GM19455 (cell line): ENCODE measurements at regions not wholly inside any gene's neighbourhood (a gene's known extent, or its start where the extent isn't known, plus 50 kb on each side); places are given as distances from the start of the nearest gene placed in this dataset.

Source experiments
- ATAC-seq: cut with Tn5 transposase; IDR thresholded peaks from one replicate; pipeline ENCODE4 v1.9.1; 2021; ENCODE audit not compliant: unreplicated experiment

DNA sequence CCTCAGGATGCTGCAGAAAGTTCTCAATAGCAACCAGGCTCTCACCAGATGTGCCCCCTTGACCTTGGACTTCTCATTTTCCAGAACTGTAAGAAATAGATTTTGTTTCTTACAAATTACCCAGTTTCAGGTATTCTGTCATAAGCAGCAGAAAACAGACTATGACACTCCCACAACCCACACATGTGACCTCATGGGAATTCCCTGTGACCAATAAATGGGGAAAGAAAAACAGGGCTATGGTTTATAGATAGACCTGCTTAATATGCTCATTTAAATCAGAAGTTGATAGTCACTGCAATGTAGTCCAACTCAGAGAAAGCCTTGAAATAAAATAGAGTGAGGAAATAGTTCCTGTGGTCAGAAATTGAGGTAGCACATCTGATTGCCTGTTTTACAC, 380.9 kb upstream of the PTBP2 start:
- no peak for ATAC-seq

DNA sequence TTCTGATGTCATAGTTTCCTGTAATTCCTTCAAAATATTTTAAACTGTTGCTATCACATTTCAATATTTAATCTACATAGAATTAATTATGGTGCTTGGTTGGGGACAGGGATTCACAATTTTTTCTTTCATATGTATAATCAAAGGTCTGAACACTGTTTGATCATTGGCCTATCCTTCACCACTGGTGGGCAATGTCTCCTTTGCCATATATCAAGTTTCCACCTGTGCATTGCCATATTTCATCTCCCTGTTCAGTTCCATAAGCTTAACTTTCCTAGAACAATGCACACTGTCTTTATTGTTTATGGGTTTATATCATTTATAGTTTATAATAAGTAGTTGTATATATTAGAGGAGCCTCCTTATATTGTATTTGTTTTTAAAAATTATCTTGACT, 374.9 kb upstream of the PTBP2 start:
- ATAC-seq: no peak

DNA sequence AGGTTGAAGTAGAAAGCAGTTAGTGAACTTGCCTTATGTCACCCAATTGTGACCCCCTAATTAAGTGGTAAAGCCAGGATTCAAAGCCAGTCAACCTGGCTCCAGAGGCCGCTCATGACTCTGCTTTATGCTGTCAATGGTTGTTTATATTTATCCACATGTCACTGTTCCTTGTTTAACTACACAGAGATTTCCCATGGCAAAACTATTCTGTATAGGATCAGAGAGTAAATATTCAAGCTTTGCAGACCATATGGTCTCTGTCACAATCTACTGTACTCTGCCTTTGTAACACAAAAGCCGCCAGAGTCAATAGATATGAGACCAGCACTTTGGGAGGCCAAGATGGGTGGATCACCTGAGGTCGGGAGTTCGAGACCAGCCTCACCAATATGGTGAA, 371.7 kb upstream of the PTBP2 start:
- ATAC-seq: no peak

DNA sequence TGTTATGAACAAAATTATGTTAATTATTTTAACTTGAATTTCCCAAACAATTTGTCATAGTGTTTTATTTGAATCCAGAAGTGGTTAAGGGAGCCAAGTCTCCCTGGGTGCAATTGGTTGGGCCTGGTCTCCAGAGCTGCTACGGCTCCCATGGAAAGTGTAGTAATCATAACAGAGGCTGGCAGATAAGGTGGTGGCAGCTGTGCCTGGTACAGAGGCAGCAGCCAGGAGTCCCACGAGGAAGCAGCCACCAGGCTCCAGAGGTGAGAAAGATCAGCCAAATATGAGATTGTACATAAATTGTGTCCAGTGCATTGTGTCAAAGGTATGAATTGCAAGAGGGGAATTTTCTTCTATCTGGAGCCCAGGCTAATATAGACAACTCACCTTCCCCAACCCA, 368.9 kb upstream of the PTBP2 start:
- no peak for ATAC-seq

DNA sequence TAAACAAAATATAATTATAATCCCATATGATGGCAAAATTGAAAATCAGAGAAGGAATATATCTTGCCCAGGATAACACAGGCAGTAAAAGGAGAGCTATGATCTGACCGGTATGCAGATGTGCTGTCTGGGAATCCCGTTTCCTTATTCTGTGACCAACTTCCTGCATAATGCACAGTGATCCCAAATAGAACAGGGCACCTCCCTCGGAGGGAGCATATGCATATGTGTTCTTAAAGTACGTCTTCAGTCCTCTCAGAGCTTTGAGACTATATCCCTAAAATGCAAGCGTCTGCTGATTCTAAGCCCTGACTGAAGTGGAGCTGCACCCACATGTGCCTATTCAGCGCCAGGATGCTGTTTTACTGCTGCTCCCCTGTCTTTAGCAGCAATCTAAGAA, 366.1 kb upstream of the PTBP2 start:
- no peak for ATAC-seq

DNA sequence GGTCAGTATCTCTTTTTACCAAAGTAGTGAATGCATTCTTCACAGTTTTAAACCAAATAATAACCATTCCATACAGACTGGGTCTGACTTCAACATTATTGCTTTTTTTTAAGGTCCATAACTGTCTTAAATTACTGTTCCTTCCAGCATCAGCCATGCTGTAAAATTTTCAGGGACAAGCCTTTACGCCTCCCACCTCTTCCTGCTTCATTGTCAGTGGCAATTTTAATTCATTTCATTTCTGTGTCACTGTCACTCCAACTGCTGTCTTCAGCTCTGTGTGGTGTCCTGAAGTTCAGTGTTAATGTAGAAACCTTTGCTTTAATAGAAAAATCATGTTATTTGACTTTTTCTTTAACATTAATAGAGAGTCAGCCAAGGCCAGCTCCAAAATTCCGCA, 365.6 kb upstream of the PTBP2 start:
- no peak for ATAC-seq

DNA sequence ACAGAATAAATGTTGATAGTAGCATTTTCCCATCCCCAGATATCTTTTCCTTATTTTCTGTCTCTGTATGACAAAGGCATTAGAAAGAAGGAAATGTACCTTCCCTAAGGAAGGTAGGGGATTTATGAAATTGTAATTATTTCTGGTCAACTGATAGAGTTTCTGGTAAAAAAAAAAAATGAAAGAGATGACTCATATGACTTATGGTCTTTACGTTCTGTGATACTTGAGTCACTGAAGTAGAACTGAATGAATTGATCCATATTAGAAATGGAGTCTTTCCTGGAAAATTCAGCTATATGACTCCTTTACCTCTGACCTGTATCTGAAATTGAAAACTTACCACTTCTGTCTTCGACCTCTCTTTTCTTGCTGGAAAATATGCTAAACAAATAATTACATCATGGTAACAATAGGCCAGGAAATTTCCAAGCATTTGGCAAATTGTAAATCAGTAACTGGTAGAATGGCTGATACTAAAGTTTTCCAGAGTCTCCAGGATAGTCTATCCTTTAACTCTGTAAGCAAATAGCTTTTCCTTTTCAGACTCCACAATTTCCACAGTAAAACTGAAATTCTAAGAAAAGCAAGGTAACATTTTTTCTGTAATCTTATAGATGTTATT, 364.3 kb upstream of the PTBP2 start:
- no peak for ATAC-seq

DNA sequence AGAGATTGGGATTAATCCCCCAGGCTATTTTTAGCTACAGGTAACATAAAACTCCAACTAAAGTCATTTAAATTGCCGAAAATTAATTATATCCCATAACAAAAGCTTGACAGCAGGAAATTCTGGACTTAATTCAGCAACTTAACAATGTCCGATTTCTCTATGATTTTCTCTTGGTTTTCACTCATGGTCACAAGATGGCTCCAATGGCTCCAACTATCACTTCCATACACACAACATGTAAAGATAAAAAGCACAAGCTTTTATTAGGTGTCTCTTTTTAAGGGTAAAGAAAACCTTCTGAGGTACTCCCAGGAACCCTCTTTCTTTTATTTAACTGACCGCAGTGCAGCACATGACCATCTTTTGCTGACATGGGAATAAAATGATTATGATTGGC, 363.5 kb upstream of the PTBP2 start:
- no peak for ATAC-seq

DNA sequence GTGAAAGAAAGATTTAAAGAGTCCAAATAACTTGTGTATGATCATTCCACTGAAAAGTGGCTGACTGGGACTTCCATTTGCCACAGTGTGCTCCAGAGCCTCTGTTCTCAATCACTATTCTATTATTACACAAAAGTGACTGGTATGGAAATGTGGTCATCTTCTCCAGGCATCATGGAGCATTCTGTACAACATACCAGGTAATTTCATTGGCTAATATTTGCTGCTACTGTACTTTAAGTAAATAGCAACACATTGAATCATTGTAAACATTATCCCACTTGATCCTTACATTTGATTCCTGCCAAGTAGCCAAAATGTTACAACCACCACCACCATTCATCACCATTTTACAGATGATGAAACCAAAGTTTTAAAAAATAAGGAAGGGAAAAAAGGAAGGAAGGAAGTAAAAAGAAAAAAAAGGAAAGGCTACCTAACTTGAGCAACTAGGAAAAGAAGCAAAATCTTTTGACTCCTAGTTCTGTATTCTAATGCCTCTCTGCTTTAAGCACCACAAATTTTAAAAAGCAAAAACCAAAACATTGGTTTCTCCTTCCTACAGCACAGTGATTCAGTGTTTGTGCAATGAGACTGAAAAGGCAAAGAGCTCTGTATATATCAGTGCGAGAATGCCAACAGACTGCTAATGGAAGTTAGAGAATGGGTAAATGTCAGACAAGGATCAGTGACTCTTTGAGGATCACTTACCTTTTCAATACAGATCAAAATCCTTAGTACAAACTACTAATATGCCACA, 361.4 kb upstream of the PTBP2 start:
- ATAC-seq: no peak

DNA sequence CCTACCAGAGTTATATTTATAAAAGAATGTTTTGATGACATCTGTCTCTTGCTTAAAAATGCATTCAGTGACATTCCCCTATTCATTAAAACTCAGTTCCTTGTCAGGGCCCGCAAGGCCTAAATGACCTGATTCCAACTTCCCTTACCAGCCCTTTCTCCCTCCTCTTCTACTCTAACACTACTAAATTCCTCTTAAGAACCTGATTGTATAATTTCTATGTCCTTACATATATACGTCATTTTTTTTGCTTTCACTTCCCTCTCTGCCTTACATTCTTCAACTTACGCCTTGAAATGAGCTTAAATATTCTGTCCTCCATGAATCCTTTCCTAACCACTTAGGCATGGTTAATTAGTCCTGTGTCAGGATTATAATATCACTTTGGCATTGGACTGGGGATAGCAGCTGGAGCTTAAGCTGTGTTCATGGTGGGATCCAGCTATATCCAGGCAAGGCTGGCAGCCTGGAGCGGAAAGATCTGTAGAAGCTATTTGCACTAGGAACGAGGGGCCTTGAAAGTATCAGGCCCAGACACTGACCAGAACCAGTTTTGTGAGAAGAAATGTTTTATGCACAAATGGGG, 360.2 kb upstream of the PTBP2 start:
- ATAC-seq: no peak

DNA sequence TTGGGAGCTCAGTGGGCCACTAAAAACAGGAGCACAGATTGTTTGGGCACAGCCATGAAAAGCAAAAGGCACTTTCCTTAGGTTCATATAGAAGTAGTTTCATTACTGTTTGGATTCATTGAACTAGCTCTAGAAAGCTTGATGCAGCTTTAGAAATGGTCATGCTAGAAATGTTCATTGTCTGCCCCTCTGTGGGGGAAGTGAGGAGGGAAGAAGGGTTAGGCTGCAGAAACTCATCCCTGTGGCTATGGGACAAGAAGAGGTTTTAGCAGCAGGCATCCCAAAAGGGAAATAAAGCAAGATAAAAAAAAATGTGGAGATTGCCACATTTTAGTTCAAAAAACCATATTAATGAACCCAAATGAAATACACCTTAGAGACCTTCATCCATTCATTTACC, 359.6 kb upstream of the PTBP2 start:
- ATAC-seq: no peak

DNA sequence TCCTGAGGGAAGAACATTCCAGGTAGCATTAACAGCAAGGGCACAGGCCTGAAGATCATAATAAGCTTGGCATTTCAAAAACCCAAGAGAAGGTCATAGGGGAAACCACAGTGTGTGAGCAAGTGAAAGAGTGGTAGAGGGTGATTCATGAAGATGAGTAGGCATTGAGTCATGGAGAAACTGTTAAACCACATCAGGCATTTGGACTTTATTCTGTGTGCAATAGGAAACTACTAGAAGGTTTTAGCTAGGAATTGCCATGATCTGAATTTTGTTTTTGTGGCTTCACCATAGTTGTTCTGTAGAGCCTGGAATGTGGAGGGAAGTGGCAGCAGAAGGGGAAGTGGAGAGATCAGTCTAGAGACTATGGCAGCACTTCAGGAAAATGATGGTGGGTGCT, 359.0 kb upstream of the PTBP2 start:
- no peak for ATAC-seq

DNA sequence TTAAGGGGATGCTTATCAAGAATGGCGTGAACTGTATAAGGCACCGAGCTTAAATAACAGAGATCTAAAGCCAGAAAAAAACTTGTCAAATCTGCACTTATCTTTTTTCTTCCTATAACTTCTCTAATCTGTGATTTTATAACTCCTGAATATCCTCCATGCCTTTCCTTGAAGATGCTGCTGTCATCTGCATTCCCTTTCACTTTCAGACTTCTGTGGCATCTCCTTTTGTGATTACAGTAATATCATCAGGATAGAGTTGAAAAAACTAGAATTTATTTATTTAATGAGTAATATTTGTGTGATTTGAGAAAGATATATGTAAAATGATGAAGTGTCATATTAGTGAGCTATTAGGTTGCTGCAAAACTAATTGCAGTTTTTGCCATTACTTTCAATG, 357.8 kb upstream of the PTBP2 start:
- ATAC-seq: no peak

DNA sequence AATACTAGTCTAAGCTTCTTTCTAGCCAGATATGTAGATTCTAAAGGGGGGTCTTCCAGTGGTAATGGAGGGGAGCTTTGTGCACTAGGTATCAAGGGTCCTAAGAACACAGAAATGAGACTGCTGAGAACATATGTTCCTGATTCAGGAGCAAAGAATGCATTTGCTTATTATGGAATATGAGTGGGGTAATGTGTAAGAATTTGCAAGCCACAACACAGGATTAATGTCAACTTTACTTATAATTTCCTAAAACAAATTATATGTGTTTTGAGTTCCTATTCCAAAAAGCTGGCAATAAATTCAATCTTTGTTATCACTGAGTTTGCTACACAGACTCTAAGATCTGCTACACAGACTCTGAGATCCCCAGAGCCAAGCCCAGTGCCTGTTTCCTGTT, 357.0 kb upstream of the PTBP2 start:
- no peak for ATAC-seq

DNA sequence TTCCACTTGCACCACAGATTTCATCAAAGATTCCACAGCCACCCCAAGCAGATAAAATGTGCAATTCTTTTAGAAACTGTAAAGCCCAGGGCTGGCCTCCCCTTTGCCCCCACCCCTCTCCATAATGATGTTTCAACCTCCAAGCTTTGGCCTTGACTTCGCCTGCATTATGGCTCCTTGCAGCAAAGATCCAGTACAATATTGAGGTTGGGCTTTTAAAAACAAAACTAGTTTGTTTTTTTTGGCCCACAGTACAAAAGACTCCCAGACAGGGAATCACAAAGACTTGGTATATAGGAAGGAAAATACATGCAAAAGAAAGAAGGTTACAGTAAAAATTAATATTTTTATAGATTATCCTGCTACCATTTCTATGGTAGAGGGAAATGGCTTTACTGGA, 356.5 kb upstream of the PTBP2 start:
- no peak for ATAC-seq

DNA sequence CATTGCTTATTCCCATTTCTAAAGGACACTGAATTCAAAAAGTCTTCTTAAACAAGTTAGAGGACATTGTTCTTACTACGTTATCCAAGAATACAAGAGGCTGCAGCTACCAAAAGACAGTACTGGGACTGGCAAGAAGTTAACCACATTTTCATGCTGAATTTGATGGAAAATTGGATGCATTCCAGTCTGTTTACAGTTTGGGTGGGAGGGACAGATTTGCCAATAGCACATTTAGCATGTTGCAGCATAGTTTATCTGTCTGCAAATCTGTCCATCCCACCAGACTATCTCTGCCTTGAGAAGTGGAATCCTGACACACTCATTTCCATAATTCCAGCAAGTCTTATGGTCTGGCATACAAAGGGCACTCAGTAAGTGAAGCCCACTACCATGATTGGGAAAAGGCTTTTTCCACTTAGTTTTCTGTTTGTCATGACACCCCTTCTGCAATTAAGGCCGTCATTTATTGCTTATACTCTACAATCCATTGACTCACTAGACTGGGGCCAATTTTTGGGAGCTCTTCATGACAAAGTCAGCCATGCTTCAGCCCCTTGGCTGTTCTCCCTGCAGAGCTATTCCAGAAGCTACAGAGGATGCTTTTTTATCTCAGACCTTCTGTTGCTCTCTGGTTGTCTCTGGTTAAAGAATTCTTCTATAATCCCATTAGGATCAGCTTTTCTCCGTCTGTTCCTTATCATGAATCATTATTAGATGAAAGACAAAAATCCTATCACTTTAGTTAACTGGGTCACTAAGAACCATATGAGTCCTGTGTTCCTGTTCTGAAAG, 355.8 kb upstream of the PTBP2 start:
- ATAC-seq: no peak

DNA sequence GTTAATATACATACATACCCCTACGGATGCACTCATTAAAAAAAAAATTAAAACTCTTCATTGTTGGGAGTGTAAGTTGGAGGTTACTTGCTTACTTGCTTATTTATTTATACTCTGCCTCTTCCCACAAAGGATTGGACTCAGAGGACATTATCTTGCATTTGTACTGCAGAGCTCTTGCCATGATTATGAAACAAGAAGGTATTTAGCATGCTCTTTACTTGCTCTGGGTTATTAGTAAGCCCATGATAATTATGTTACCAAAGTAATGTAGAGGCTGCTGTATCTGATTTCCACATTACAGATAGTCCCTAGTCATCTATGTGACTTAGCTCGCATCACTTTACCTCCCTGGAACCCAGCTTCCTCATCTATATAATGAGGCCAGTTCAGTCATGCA, 355.1 kb upstream of the PTBP2 start:
- no peak for ATAC-seq

DNA sequence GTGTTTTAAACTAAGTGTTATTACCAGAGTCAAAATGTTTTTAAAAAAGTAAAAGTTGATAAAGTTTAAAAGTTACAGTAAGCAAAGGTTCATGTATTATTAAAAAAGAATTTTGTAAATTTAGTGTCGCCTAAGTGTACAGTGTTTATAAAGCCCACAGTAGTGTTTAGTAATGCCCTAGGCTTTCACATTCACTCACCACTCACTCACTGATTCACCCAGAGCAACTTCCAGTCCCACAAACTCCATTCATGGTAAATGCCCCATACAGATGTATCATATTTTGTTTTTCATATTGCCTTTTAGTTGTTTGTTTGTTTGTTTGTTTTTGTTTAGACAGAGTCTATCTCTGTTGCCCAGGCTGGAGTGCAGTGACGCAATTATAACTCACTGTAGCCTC, 353.8 kb upstream of the PTBP2 start:
- no peak for ATAC-seq

DNA sequence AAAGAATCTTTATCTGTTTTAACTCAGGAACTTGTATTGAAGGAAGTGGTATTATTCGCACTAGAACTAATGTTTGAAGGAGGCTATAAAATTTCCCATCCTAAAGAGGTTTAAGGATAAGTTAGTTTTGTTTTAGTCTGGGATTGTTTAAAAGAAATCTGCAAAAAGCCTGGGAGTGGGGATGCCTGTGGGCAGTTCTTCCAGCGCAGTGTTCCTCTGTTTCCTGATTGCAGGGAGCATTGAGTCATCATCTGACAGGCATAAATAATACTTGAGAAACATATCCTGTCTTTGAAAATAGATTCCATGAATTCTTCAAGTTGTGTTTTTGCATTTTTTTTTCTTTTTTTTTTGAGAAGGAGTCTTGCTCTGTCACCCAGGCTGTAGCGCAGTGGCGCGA, 350.8 kb upstream of the PTBP2 start:
- ATAC-seq: no peak

DNA sequence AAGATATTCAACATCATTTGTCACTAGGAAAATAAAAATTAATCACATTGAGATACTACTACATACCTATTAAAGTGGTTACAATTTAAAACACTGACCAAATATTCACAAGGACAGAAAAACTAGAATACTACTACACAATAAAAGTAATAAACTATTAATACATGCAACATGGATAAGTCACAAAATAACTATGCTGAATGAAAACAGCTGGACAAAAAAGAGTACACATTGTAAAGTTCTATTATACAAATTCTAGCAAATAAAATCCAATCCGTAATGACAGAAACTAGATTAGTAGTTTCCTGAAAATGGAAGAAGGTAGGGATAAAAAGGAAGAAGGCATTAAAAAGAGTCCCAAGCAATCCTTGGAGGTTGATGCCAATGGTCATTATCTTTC, 348.7 kb upstream of the PTBP2 start:
- no peak for ATAC-seq

DNA sequence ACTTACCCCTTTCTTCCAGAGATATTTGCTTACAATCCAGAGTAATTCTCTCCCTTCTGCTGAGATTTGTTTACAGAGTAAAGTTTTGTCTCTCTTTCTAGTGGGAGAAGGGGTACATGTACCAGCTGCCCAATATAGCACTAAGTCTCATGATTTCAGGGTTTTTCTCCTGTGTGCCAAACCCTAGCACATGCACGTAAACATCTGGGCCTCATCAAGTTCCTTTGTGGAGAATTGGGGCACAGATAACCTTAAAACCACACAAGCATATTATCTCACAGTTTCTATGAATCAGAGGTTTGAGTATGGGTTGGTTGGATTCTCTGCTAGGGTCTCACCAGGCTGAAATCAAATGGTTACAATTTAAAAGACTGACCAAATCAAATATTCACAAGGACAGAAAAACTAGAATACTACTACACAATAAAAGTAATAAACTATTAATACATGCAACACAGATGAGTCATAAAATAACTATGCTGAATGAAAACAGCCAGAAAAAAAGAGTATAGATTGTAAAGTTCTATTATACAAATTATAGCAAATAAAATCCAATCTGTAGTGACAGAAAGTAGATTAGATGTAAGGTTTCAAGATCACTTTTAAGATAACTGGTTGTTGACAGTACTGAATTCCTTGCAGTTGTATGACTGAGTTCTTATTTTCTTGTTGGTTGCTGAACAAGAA, 347.4 kb upstream of the PTBP2 start:
- ATAC-seq: no peak
